ENCODE measurements at regions not wholly inside any gene's neighbourhood (a gene's known extent, or its start where the extent isn't known, plus 50 kb on each side); places are given as distances from the start of the nearest gene placed in this dataset.

DNA sequence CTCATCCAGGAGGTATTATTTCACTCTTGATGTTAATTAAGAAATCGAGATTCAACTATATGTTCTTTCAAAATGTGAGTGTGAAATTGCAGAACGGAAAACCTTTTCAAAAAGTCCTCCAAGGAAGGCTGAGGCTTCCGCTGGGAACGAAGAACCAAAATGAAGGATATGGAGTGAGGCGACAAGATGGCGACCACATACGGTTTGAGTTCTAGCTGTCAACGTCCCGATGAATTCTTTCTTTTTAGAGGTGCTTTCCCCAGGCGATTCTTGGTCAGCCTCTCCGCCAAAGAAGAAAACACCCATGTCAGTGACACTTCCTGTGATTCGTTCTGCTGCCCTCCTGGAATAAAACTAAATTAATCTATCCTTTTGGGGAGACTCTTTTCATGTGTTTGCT, 78.3 kb upstream of the ADAMTS16 start:
- no peak overlapping the region for H3K9ac ChIP-seq (ENCODE audit: low read depth in 2 of 2, low read length in 2 of 2)
- no peaks in the 10 kb centered on the region for H3K4me1 ChIP-seq
- H3K27ac ChIP-seq, result no peak overlapping the region
- DNase-seq, result no peak
- intact Hi-C loops (cut with DNase I), result no loop called here
- H3K9me3 ChIP-seq, result no peaks in the 10 kb centered on the region
- H3K4me3 ChIP-seq, result no peak overlapping the region
- H3K36me3 ChIP-seq, result no peaks in the 10 kb centered on the region
- TF ChIP-seq, protein P1, sequence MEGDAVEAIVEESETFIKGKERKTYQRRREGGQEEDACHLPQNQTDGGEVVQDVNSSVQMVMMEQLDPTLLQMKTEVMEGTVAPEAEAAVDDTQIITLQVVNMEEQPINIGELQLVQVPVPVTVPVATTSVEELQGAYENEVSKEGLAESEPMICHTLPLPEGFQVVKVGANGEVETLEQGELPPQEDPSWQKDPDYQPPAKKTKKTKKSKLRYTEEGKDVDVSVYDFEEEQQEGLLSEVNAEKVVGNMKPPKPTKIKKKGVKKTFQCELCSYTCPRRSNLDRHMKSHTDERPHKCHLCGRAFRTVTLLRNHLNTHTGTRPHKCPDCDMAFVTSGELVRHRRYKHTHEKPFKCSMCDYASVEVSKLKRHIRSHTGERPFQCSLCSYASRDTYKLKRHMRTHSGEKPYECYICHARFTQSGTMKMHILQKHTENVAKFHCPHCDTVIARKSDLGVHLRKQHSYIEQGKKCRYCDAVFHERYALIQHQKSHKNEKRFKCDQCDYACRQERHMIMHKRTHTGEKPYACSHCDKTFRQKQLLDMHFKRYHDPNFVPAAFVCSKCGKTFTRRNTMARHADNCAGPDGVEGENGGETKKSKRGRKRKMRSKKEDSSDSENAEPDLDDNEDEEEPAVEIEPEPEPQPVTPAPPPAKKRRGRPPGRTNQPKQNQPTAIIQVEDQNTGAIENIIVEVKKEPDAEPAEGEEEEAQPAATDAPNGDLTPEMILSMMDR (IDR thresholded peaks at IDR 0.05), result no peak
- no peaks in the 10 kb centered on the region for H3K27me3 ChIP-seq

DNA sequence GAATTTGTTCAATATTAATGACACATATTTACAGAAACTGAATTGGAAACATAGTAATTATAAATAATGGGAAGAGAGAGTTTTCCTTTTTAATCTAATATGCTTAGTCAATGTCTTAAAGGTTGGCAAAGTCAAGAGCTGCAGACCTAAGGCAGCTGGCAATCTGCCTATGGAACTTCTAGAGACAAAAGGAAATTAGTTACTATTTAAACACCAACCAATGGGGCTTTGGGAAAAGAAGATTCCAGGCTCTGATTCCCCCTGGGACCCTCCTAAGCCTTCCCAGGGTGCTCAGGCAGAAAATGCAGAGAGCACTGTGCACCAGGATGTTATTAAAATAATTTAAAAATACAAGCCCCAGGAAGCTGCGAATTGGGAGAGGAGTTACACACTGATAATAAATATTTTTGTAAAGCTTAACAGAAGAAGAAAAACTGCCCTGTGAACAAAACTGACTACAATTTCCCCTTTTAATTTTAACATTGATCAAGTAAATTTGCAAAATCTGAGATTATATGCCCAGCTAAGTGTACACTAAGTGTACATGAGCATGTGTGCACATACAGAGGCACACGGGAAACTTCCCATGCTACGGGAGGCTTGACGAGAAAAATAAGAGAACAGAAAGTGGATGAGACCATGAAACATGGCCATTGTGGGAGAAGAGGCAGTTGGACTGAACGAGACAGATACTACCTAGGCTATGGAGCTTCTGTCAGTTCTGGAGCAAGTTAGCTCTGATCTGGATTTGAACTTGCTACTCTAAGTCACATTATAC, 77.4 kb upstream of the ADAMTS16 start:
- no peaks in the 10 kb centered on the region for H3K36me3 ChIP-seq
- no peaks in the 10 kb centered on the region for H3K4me1 ChIP-seq
- no peak for DNase-seq
- intact Hi-C loops (cut with DNase I), result no loop called here
- no peak overlapping the region for H3K4me3 ChIP-seq
- H3K27me3 ChIP-seq, result no peaks in the 10 kb centered on the region
- H3K9ac ChIP-seq (ENCODE audit: low read depth in 2 of 2, low read length in 2 of 2), result no peak overlapping the region
- TF ChIP-seq, protein P1 (IDR thresholded peaks at IDR 0.05), result no peak
- no peaks in the 10 kb centered on the region for H3K9me3 ChIP-seq
- H3K27ac ChIP-seq, result no peak overlapping the region

DNA sequence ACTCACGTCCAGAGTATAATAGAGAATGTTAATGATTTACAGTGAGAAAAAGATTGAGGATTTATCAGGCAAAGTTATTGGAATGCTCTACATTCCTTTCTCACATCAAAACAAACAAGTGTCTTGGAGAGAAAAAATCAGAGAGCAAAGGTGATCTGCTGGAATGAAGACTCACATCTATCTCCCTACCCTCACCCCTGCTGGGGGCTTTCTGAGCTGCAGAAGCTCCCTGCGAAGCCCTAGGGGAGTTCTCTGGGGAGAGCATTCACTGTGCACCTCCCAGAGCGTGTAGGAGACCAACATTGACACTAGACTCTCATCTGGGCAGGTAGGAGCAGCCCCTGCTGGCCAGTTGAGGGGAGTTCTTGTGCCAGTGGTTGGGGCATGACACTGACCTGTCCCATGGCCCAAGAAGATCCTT, 76.6 kb upstream of the ADAMTS16 start:
- no peak overlapping the region for H3K4me3 ChIP-seq

DNA sequence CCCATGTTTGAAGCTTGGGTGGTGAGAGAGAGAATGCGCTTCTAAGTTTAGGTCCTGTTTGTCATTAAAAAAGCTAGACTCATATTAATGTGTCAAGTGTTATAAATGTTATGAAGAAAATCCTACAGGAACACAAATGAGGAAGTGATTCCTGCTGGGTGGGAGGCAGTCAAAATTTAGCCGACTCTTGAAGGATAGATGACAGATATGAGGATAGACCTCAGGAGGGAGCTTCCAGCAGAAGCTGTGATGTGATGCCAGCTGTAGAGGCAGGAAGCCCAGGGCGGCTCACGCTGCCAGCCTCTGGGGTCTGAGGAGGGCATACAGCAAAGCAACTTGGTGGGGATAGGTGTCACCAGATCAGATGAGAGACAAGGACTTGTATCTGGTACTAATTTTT, 74.7 kb upstream of the ADAMTS16 start:
- intact Hi-C loops (cut with DNase I), result no loop called here
- Histone ChIP-seq H3K4me3 (no peak overlapping the region), H3K27me3 (no peaks in the 10 kb centered on the region), H3K9ac (ENCODE audit: low read depth in 2 of 2, low read length in 2 of 2) (no peak overlapping the region), H3K27ac (no peak overlapping the region), H3K36me3 (no peaks in the 10 kb centered on the region), H3K9me3 (no peaks in the 10 kb centered on the region), H3K4me1 (no peaks in the 10 kb centered on the region)
- no peak for DNase-seq
- TF ChIP-seq, protein P1 (IDR thresholded peaks at IDR 0.05), result no peak

More for the DNA sequence above, 76.6 kb upstream of the ADAMTS16 start:
- Histone ChIP-seq H3K4me1 (no peaks in the 10 kb centered on the region), H3K36me3 (no peaks in the 10 kb centered on the region), H3K27me3 (no peaks in the 10 kb centered on the region), H3K9me3 (no peaks in the 10 kb centered on the region), H3K9ac (ENCODE audit: low read depth in 2 of 2, low read length in 2 of 2) (no peak overlapping the region), H3K27ac (no peak overlapping the region)
- no peak for DNase-seq
- TF ChIP-seq, protein P1 (IDR thresholded peaks at IDR 0.05), result no peak
- intact Hi-C loops (cut with DNase I), result no loop called here

DNA sequence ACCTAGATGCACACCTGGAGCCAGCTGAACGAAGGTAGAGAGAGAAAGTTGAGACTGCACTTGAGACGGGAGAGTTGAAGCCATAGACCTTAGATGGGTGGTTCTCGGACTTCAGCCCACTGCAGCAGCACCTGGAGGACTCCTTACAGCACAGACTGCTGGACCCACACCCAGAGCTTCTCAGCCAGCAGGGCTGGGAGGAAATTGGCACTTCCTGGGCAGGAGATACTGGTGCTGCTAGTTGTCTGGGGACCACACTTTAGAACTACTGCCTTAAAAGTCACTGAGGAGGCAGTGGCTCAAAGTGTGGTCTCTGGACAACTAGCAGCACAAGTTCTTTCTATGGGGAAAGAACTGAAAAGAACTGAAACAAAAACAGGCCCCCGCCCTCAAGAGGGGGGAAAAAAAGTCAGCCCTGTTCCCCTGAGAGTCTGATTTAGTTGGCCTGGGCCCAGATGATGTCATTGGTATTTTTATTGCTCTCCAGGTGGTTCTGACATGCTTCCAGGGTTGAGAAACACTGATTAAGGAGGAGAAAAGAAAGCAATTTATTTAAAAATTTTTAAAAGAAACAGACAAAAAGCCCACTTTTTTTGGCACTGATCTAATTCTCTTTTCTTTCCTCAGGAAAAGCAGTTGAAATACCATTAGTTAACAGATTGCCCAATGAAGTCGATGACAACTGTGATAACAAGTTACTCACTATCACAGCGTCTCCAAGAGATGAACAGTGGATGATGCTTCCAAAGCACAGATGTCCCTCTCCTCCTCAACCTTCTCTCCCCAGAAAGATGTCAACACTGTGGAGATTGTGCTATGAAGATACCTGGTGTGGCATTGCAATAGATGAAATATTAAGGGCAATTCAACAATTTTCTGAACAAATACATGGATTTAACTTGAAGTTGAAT, 73.6 kb upstream of the ADAMTS16 start:
- no peak overlapping the region for H3K4me3 ChIP-seq
- no peak overlapping the region for H3K9ac ChIP-seq (ENCODE audit: low read depth in 2 of 2, low read length in 2 of 2)
- DNase-seq, result no peak
- no peak overlapping the region for H3K27ac ChIP-seq
- intact Hi-C loops (cut with DNase I), result no loop called here
- no peaks in the 10 kb centered on the region for H3K27me3 ChIP-seq
- H3K9me3 ChIP-seq, result no peaks in the 10 kb centered on the region
- TF ChIP-seq, protein P1 (IDR thresholded peaks at IDR 0.05), result no peak
- H3K4me1 ChIP-seq, result no peaks in the 10 kb centered on the region
- no peaks in the 10 kb centered on the region for H3K36me3 ChIP-seq

Measured in colonic mucosa (tissue), 4 donors.